ENCODE measurements at regions not wholly inside any gene's neighbourhood (a gene's known extent, or its start where the extent isn't known, plus 50 kb on each side); places are given as distances from the start of the nearest gene placed in this dataset.

DNA sequence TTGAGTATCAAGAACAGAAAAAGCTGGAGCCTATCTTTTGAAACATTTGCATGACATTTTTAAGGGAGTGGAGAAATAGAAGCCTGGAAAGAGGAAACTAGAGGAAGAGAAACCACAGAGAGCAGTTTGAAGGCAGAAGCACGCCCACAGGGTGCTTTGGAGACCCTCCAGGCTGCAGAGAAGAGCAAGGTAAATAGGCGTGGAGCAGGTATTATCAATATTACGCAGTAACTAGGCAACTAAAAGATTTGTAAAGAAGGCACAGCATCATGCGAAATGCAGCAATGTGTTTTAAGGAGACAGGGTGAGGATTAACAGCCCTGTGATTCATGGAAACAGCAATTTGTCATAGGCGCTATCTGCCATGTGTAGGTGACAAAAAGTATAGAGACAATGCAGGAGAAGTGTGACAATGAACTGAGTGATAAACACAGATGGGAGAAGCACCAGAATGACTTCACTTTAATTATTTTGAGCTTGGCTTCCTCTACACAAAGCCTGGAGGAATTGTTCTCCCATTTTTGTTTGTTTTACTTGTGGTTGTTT is 281.2 kb downstream of the BRINP1 start:
- Mint-ChIP-seq H3K9me3 (peaks cover 0 to 12% (median 5%) of the 10 kb centered on the region in 11 donors), H3K4me3 (no peak overlapping the region), H3K27ac (no peak overlapping the region), H3K27me3 (no peaks in the 10 kb centered on the region), H3K4me1 (peaks cover 0 to 4% (median 0%) of the 10 kb centered on the region in 7 donors), H3K36me3 (peaks cover 0 to 4% (median 0%) of the 10 kb centered on the region in 5 donors)
- H3K4me3 ChIP-seq (ENCODE audit: low read length), result no peak overlapping the region
- H3K27me3 ChIP-seq (ENCODE audit: control insufficient read depth in 2 of 2, insufficient read depth in 2 of 2, low read length in 2 of 2), result no peaks in the 10 kb centered on the region
- ChIA-PET CTCF (no interaction called here), POLR2A (no interaction called here)
- H3K36me3 ChIP-seq (ENCODE audit: control insufficient read depth in 2 of 3, insufficient read depth in 3 of 3, low read length in 3 of 3), result no peaks in the 10 kb centered on the region
- no peaks in the 10 kb centered on the region for H3K9me3 ChIP-seq (ENCODE audit: control insufficient read depth in 2 of 3, low read length in 3 of 3)
- intact Hi-C loops (cut with micrococcal nuclease), result no loop called here
- ATAC-seq (no peak), DNase-seq (no peak)
- H3K27ac ChIP-seq (ENCODE audit: low read depth, low read length), result no peak overlapping the region
- H3K4me1 ChIP-seq (ENCODE audit: control insufficient read depth in 2 of 2, insufficient read depth in 2 of 2, low read length in 2 of 2), result no peaks in the 10 kb centered on the region

- DNase-seq (no peak), ATAC-seq (no peak)
- POLR2A ChIA-PET, result no interaction called here
- intact Hi-C loops (cut with micrococcal nuclease), result no loop called here
- Mint-ChIP-seq H3K4me1 (no peaks in the 10 kb centered on the region), H3K9me3 (peaks cover 0 to 12% (median 2%) of the 10 kb centered on the region in 11 donors), H3K36me3 (no peaks in the 10 kb centered on the region), H3K27me3 (no peaks in the 10 kb centered on the region), H3K4me3 (no peak overlapping the region), H3K27ac (no peak overlapping the region)
- CTCF ChIA-PET, result no interaction called here
- no peaks in the 10 kb centered on the region for H3K27me3 ChIP-seq (ENCODE audit: control insufficient read depth in 2 of 2, insufficient read depth in 2 of 2, low read length in 2 of 2)
- H3K27ac ChIP-seq (ENCODE audit: low read depth, low read length), result no peak overlapping the region
- H3K4me3 ChIP-seq (ENCODE audit: low read length), result no peak overlapping the region
- H3K36me3 ChIP-seq (ENCODE audit: control insufficient read depth in 2 of 3, insufficient read depth in 3 of 3, low read length in 3 of 3), result no peaks in the 10 kb centered on the region
- no peaks in the 10 kb centered on the region for H3K4me1 ChIP-seq (ENCODE audit: control insufficient read depth in 2 of 2, insufficient read depth in 2 of 2, low read length in 2 of 2)
- H3K9me3 ChIP-seq (ENCODE audit: control insufficient read depth in 2 of 3, low read length in 3 of 3), result no peaks in the 10 kb centered on the region
These were observed 278.2 kb downstream of the BRINP1 start for GRCh38 chr9:119091074-119091473.

GRCh38 chr9:119092125-119092524 is 277.1 kb downstream of the BRINP1 start:
- intact Hi-C loops (cut with micrococcal nuclease), result no loop called here
- DNase-seq (no peak), ATAC-seq (no peak)
- H3K9me3 Mint-ChIP-seq, result peaks cover 0 to 9% (median 0%) of the 10 kb centered on the region in 11 donors
- Histone ChIP-seq H3K27ac (ENCODE audit: low read depth, low read length) (no peak overlapping the region), H3K9me3 (ENCODE audit: control insufficient read depth in 2 of 3, low read length in 3 of 3) (no peaks in the 10 kb centered on the region), H3K27me3 (ENCODE audit: control insufficient read depth in 2 of 2, insufficient read depth in 2 of 2, low read length in 2 of 2) (no peaks in the 10 kb centered on the region), H3K4me1 (ENCODE audit: control insufficient read depth in 2 of 2, insufficient read depth in 2 of 2, low read length in 2 of 2) (no peaks in the 10 kb centered on the region), H3K4me3 (ENCODE audit: low read length) (no peak overlapping the region), H3K36me3 (ENCODE audit: control insufficient read depth in 2 of 3, insufficient read depth in 3 of 3, low read length in 3 of 3) (no peaks in the 10 kb centered on the region)
- no peaks in the 10 kb centered on the region for H3K4me1 Mint-ChIP-seq
- H3K27me3 Mint-ChIP-seq, result no peaks in the 10 kb centered on the region
- no peak overlapping the region for H3K4me3 Mint-ChIP-seq
- CTCF ChIA-PET, result no interaction called here
- no peaks in the 10 kb centered on the region for H3K36me3 Mint-ChIP-seq
- H3K27ac Mint-ChIP-seq, result no peak overlapping the region
- POLR2A ChIA-PET, result no interaction called here

GRCh38 chr9:119094086-119094485 is 275.1 kb downstream of the BRINP1 start:
- DNase-seq (no peak), ATAC-seq (no peak)
- Mint-ChIP-seq H3K4me1 (no peaks in the 10 kb centered on the region), H3K27ac (no peak overlapping the region), H3K4me3 (no peak overlapping the region), H3K27me3 (no peaks in the 10 kb centered on the region), H3K36me3 (no peaks in the 10 kb centered on the region), H3K9me3 (peaks cover 0 to 8% (median 0%) of the 10 kb centered on the region in 11 donors)
- no peaks in the 10 kb centered on the region for H3K27me3 ChIP-seq (ENCODE audit: control insufficient read depth in 2 of 2, insufficient read depth in 2 of 2, low read length in 2 of 2)
- ChIA-PET CTCF (no interaction called here), POLR2A (no interaction called here)
- H3K36me3 ChIP-seq (ENCODE audit: control insufficient read depth in 2 of 3, insufficient read depth in 3 of 3, low read length in 3 of 3), result no peaks in the 10 kb centered on the region
- no peaks in the 10 kb centered on the region for H3K4me1 ChIP-seq (ENCODE audit: control insufficient read depth in 2 of 2, insufficient read depth in 2 of 2, low read length in 2 of 2)
- no peaks in the 10 kb centered on the region for H3K9me3 ChIP-seq (ENCODE audit: control insufficient read depth in 2 of 3, low read length in 3 of 3)
- intact Hi-C loops (cut with micrococcal nuclease), result no loop called here
- no peak overlapping the region for H3K4me3 ChIP-seq (ENCODE audit: low read length)
- H3K27ac ChIP-seq (ENCODE audit: low read depth, low read length), result no peak overlapping the region

DNA sequence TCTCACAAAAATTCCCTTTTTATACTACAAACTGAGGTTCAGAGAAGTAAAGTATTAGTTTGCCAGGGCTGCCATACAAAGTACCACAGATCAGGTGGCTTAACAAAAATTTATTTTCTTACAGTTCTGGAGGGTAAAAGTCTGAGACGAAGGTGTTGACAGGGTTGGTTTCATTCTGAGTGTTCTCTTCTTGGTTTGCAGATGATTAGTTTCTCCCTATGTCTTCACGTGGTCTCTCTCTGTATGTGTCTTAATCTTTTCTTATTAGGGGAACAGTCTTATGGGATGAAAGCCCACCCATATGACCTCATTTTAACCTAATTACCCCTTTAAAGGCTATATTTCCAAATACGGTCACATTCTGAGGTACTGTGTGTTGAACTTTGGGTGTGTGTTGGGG is 274.2 kb downstream of the BRINP1 start:
- H3K27ac ChIP-seq (ENCODE audit: low read depth, low read length), result no peak overlapping the region
- ATAC-seq, result no peak
- Mint-ChIP-seq H3K36me3 (no peaks in the 10 kb centered on the region), H3K27me3 (no peaks in the 10 kb centered on the region), H3K9me3 (peaks cover 0 to 12% (median 0%) of the 10 kb centered on the region in 11 donors), H3K4me1 (no peaks in the 10 kb centered on the region), H3K4me3 (no peak overlapping the region), H3K27ac (no peak overlapping the region)
- H3K9me3 ChIP-seq (ENCODE audit: control insufficient read depth in 2 of 3, low read length in 3 of 3), result no peaks in the 10 kb centered on the region
- H3K4me1 ChIP-seq (ENCODE audit: control insufficient read depth in 2 of 2, insufficient read depth in 2 of 2, low read length in 2 of 2), result no peaks in the 10 kb centered on the region
- no peak for DNase-seq
- POLR2A ChIA-PET, result no interaction called here
- H3K4me3 ChIP-seq (ENCODE audit: low read length), result no peak overlapping the region
- no peaks in the 10 kb centered on the region for H3K27me3 ChIP-seq (ENCODE audit: control insufficient read depth in 2 of 2, insufficient read depth in 2 of 2, low read length in 2 of 2)
- CTCF ChIA-PET, result no interaction called here
- intact Hi-C loops (cut with micrococcal nuclease), result no loop called here
- H3K36me3 ChIP-seq (ENCODE audit: control insufficient read depth in 2 of 3, insufficient read depth in 3 of 3, low read length in 3 of 3), result no peaks in the 10 kb centered on the region

- Histone ChIP-seq H3K36me3 (ENCODE audit: control insufficient read depth in 2 of 3, insufficient read depth in 3 of 3, low read length in 3 of 3) (no peaks in the 10 kb centered on the region), H3K27me3 (ENCODE audit: control insufficient read depth in 2 of 2, insufficient read depth in 2 of 2, low read length in 2 of 2) (no peaks in the 10 kb centered on the region), H3K27ac (ENCODE audit: low read depth, low read length) (no peak overlapping the region), H3K4me3 (ENCODE audit: low read length) (no peak overlapping the region), H3K9me3 (ENCODE audit: control insufficient read depth in 2 of 3, low read length in 3 of 3) (no peaks in the 10 kb centered on the region), H3K4me1 (ENCODE audit: control insufficient read depth in 2 of 2, insufficient read depth in 2 of 2, low read length in 2 of 2) (no peaks in the 10 kb centered on the region)
- Mint-ChIP-seq H3K27ac (no peak overlapping the region), H3K4me3 (no peak overlapping the region), H3K9me3 (peaks cover 0 to 6% (median 2%) of the 10 kb centered on the region in 11 donors), H3K27me3 (no peaks in the 10 kb centered on the region), H3K36me3 (no peaks in the 10 kb centered on the region), H3K4me1 (no peaks in the 10 kb centered on the region)
- ChIA-PET CTCF (no interaction called here), POLR2A (no interaction called here)
- ATAC-seq, result no peak
- no peak for DNase-seq
- intact Hi-C loops (cut with micrococcal nuclease), result no loop called here
These were observed 268.2 kb downstream of the BRINP1 start for GRCh38 chr9:119101048-119101447.

- Histone ChIP-seq H3K27ac (ENCODE audit: low read depth, low read length) (no peak overlapping the region), H3K9me3 (ENCODE audit: control insufficient read depth in 2 of 3, low read length in 3 of 3) (no peaks in the 10 kb centered on the region), H3K4me1 (ENCODE audit: control insufficient read depth in 2 of 2, insufficient read depth in 2 of 2, low read length in 2 of 2) (no peaks in the 10 kb centered on the region), H3K27me3 (ENCODE audit: control insufficient read depth in 2 of 2, insufficient read depth in 2 of 2, low read length in 2 of 2) (no peaks in the 10 kb centered on the region), H3K4me3 (ENCODE audit: low read length) (no peak overlapping the region), H3K36me3 (ENCODE audit: control insufficient read depth in 2 of 3, insufficient read depth in 3 of 3, low read length in 3 of 3) (no peaks in the 10 kb centered on the region)
- H3K9me3 Mint-ChIP-seq, result peaks cover 0 to 7% (median 4%) of the 10 kb centered on the region in 11 donors
- POLR2A ChIA-PET, result no interaction called here
- intact Hi-C loops (cut with micrococcal nuclease), result no loop called here
- H3K27ac Mint-ChIP-seq, result no peak overlapping the region
- CTCF ChIA-PET, result no interaction called here
- H3K4me1 Mint-ChIP-seq, result no peaks in the 10 kb centered on the region
- no peak overlapping the region for H3K4me3 Mint-ChIP-seq
- no peaks in the 10 kb centered on the region for H3K36me3 Mint-ChIP-seq
- no peaks in the 10 kb centered on the region for H3K27me3 Mint-ChIP-seq
- ATAC-seq (no peak), DNase-seq (no peak)
These were observed 254.6 kb downstream of the BRINP1 start for GRCh38 chr9:119114681-119115080.

Measured in naive thymus-derived CD4-positive, alpha-beta T cell (primary cell).